Hematopoietic multipotent progenitor cell treated with erythropoietin and hydrocortisone succinate and interleukin-3 and kit ligand, for 4 days (in vitro differentiated cells): ENCODE measurements at regions not wholly inside any gene's neighbourhood (a gene's known extent, or its start where the extent isn't known, plus 50 kb on each side); places are given as distances from the start of the nearest gene placed in this dataset.
A peak's percentile ranks its signal among the peaks of the same experiment; 100 is the strongest.
"Not testable (repeated sequence)": the region's sequence is repeated elsewhere in the genome, so short reads cannot be mapped to it uniquely, and the experiment has no call there.

Source experiments
- DNase-seq: peaks from one replicate; pipeline ENCODE4 v3.0.0-alpha.2; 2015

DNA sequence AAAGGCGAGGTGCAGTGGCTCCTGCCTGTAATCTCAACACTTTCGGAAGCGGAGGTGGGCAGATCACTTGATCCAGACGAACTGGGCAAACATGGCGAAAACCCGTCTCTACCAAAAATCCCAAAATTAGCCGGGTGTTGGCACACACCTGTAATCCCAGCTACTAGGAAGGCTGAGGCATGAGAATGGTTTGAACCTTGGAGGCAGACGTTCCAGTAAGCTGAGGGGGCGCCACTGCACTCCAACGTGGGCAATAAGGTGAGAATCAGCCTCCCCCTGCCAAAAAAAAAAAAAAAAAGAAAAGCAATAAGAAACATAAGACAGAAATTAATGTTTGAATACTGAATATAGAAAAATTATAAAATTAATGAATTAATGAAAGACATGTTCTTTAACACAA is 928.7 kb downstream of the LRFN5 start:
- DNase-seq = no peak

DNA sequence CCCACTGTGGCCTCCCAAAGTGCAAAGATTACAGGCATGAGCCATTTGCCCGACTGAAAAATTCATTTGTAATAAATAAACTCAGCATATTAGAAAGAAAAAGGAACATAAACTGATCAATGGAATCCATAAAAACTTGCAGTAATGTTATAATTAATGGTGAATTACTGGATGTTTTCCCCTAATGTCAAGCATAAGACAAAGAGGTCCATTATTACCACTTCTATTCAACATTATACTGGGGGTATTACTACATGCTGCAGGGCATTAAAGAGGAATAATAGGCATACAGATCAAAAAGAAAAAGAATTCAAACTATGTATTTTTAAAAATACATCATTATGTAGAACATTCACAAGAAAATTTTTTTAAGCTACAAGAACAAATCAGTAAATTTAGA is 926.8 kb downstream of the LRFN5 start:
- no peak for DNase-seq

DNA sequence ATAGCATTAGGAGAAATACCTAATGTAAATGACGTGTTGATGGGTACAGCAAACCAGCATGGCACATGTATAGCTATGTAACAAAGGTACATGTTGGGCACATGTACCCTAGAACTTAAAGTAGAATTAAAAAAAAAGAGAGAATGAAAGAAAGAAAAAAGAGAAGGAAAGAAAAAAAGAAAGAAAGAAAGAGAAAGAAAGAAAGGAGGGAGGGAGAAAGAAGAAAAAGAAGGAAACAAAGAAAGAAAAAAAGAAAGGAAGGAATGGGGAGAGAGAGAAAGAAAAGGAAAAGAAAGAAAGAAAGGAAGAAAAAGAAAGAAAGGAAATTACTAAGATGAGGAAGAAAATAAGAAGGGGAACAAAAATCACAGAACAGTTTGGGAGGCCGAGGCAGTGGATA is 925.5 kb downstream of the LRFN5 start:
- no peak for DNase-seq

DNA sequence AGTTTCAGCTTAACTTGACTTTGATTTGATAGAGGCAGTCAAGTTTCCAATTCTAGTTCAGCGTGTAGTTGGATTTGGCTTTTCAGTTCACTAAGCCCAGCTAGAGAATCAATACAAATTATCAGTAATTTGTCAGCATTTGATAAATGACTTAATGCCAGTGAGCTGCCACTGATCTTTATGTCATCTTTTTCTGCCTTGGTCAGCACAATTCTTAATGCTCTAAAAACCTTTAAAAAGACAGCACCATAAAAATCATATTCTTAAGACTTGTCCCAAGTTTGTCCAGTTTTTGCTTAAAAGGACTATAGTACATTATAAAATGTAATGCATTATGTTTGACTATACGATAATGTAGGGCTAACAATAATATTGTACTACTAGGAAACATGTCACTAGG is 920.5 kb downstream of the LRFN5 start:
- DNase-seq = no peak

DNA sequence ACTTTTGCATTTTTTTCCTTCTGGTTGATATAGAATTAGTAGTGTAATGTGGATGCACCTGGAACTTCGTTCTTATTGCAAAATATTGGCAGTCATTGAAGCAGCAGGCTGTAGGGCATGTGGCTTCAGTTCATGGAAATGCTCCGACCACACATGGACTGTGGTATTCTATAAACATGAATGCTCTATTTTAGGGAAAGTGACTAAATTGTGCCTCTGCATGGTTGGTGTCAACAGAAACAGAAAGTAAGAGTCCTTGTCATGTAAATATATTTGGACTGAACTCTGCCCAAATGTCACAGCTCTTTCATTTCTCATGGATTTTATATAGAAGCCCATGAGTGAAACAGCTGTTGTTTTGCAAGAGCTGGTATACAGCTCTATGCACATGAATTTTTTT is 917.0 kb downstream of the LRFN5 start:
- no peak for DNase-seq

DNA sequence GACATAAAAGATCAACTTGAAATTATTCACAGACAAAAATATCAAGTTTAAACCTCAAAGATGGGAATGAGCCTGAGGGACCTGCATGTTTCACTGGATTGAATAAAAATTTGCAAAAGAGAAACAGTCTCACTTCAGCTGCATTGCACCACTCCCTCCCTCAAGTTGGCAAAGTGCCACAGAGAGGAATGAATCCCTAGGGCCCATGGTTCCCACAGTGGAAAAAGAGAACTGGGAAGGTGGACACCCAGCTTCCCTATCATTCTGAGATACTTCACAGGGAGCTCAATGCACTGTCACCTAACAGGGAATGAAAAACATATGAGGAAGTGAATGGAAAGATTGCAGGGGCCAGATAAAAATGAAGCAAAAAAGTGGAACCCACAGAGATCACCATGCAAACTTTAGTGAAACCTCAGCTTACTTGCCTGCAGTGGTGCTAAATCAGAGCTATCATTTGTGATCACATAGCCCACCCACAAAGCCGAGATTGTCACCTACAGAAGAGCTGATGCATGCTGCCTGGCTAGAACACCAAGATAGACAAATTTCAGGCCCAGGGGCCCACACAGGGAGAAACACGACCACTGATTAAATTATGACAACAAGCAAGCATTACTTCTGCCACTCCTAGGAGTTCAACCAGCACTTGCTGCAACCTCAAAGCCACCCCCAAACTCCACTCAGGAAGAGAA is 911.3 kb downstream of the LRFN5 start:
- peak; percentile 13 for DNase-seq

DNA sequence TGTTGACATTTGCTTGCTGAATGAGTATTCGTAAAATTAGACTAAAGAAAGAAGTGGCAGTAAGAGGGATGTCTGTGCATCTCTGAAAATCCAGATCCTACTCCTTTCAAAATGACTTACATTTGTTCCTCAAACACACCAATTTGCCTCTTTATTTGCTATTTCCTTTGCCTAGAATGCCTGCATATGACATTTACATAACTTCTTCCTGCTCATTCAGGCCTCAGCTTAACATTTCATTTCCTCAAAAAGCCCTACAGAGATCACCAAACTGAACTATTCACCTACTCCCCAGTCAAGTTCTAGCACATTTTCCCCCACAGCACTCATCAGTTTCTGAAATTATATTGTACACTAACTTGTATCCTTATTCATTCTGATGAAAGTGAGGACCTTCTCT is 907.2 kb downstream of the LRFN5 start:
- DNase-seq = no peak

DNA sequence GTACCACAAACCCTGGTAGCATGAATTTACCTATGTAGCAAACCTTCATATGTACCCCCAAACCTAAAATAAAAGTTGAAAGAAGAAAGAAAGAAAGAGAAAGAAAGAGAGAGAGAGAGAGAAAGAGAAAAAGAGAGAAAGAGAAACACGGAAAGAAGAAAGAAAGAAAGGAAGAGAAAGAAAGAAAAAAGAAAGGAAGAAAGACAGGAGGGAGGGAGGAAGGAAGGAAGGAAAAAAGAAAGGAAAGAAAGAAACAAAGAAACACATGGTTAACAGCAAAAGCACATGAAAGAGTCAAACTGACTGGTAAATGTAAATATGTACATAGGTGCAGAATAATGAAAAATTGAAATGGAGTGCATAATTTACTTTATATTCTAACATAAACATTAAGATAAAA is 903.4 kb downstream of the LRFN5 start:
- DNase-seq = no peak

DNA sequence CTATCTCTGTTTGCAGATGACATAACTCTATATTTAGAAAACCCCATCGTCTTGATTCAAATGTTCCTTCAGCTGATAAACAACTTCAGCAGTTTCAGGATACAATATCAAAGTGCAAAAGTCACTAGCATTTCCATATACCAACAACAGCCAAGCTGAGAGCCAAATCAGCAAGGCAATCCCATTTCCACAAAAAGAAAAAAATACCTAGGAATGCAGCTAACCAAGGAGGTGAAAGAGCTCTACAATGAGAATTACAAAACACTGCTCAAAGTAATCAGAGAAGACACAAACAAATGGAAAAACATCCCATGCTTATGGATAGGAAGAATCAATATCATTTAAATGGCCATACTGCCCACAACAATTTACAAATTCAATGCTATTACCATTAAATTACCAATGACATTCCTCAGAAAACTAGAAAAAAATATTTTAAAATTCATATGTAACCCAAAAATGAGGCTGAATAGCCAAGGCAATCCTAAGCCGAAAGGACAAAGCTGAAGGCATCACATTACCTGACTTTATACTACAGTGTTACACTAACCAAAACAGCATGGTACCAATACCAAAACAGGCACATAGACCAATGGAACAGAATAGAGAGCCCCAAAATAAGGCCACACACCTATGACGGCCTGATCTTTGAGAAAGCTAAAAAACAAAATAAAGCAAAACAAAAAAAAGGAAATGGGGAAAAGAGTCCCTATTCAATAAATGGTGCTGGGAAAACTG is 901.7 kb downstream of the LRFN5 start:
- peak; percentile 2 for DNase-seq

DNA sequence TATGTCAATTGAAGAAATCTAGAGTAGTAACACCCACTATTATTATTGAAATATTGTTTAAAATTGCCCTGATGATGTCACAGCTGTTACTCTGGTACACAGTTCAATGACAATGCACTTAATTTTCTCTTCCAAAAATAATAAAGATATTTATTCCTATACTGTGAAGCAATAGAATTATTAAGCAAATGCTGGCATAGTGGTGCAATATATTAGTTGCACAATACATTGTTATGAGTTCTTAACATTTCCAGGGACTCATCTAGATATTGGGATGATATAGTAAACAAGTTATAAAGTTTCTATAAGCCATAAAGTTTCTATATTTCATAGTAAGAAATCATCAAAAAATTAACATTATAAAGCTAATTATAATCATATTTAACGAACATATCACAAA is 897.8 kb downstream of the LRFN5 start:
- no peak for DNase-seq

DNA sequence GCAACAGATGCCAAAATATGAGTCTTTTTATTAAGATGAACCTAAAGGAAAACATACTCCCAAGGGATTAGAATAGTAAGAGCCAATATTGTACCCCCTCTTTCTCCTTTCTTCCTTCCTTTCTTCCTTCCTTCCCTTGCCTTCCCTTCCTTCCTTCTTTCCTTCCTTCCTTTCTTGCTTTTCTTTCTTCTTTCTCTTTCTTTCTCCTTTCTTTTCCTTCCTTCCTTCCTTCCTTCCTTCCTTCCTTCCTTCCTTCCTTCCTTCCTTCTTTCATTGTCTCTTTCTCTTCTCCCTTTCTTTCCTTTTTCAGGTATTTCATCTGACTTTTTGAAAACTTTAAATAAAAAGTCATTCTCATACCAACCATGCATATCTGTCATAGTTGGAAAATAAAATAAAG is 892.5 kb downstream of the LRFN5 start:
- no peak for DNase-seq

DNA sequence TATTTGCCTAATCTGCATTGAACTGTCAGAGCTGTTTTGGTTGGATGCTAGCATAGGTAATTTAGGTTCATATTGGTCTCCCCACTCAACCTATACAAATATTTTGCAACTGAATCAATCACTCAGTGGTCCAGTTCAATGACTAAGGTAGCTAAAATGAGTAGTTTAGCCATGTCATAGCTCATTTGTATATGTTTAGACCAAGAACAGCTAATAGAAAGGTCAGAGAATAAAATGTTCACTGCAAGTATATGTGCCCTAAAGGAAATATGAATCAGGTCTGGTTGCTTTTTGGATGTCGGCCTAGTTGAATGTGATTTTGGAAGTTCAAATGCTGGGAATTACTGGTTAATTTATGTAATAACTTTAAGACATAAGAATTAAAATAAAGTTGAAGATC is 883.9 kb downstream of the LRFN5 start:
- no peak for DNase-seq

DNA sequence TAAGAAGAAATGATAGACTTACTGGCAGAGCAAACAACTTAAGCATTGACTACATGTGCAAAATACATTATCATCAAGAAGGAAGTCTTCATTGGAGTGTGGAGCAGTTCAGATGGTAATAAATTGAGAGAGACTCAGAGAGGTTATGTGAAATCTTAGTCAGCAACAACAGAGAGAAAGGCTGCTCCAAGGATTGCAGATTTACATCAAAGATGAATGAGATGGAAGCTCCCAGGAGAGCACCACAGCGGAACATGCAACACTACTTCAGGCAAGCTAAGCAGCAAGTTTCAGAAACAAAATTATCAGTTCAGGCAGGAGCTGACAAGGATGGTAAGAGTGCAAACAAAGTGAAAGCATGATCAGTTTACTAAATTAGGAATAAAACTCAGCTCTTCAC is 882.3 kb downstream of the LRFN5 start:
- DNase-seq = no peak

DNA sequence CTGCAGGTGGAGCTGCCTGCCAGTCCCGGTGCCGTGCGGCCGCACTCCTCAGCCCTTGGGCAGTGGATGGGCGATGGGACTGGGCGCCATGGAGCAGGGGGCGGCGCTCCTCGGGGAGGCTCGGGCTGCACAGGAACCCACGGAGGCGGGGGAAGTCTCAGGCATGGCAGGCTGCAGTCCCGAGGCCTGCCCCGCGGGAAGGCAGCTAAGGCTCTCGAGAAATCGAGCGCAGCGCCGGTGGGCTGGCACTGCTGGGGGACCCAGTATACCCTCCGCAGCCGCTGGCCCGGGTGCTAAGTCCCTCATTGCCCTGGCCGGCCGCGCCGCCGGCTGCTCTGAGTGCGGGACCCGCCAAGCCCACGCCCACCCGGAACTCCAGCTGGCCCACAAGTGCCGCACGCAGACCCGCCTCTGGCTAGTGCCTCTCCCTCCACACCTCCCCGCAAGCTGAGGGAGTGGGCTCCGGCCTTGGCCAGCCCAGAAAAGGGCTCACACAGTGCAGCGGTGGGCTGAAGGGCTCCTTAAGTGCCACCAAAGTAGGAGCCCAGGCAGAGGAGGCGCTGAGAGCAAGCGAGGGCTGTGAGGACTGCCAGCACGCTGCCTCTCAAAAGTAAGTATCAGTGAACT is 875.8 kb downstream of the LRFN5 start:
- not testable (repeated sequence) for DNase-seq

DNA sequence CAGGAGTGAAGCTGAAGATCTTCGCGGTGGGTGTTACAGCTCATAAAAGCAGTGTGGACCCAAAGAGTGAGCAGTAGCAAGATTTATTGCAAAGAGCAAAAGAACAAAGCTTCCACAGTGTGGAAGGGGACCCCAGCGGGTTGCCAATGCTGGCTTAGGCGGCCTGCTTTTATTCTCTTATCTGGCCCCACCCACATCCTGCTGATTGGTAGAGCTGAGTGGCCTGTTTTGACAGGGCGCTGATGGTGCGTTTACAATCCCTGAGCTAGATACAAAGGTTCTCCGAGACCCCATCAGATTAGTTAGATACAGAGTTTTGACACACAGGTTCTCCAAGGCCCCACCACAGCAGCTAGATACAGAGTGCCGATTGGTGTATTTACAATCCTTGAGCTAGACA is 875.0 kb downstream of the LRFN5 start:
- DNase-seq = not testable (repeated sequence)

DNA sequence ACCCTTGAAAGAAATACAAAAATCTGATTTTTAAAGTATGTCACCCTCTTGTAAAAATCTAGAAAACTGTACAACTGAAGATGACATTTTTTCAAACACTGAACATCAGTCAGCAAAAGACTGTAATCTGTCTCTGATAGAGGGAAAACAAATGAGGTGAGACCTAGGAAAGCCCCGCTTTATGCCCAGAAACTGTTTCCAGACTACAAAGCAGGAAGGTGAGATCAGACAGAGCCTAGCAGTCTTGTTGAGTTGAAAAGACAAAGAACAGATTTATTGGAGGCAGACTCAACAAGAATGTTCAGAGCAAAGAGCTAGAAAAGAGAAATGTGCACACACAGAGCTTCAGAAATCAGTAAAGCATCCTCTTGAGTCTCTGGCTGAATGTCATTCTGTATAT is 873.6 kb downstream of the LRFN5 start:
- DNase-seq = no peak

DNA sequence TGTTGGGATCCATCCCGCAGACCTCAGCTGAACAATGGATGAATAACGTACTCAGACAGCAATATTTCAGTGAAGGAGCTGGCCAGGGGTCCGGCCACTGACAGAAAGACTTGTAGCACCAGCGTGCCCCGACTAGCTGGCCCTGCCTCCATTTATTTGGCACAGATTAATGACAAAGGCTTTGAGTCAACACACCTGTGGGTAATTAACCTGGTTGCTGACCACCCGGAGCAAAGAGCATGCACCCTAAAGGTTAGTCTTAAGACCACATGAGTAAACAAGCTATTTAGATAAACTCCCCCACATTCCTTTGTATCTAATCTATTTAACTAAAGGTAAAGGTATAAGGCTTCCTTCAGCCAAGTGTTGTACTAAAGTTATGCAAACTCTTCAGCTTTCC is 868.6 kb downstream of the LRFN5 start:
- DNase-seq = no peak

DNA sequence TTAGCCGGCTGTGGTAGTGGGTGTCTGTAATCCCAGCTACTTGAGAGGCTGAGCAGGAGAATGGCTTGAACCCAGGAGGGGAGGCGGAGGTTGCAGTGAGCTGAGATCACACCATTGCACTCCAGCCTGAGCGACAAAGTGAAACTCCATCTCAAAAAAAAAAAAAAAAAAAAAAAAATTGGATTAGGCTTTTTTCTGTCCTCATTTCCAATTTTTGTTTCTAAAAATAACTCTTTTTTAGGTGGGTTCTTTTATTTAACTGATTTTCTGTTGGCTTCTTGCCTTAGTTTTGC is 863.7 kb downstream of the LRFN5 start:
- no peak for DNase-seq

DNA sequence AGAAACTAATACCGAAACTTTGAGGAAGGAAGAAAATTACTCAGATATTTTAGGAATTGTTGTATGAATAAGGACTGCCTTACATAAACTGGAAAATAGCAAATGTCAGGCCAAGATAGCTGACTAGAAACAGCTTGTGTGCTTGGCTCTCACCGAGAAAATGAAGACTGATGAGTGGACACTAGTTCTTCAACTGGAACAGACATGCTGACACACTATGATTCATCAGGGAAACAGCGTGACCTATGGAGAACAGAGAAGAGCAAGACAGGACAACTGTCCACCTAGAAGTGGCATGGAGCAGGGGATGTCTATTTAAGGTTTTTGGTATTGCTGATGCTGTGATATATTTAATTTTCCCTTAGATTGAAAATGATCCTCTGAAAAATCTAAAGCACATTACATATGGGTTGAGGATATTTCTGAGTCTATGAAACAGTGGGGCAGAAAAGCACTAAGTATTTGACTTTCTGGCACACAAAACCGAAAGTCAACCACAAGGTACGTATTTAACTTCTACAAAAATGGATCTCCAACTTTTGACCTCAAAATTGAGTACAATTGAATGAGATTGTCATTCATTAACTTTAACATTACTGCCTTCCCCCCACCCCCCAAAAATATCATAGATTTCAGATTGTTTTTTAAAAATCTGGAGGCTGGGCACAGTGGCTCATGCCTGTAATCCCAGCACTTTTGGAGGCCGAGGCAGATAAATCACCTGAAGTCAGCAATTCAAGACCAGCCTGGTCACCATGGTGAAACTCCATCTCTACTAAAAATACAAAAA is 863.2 kb downstream of the LRFN5 start:
- DNase-seq = no peak

DNA sequence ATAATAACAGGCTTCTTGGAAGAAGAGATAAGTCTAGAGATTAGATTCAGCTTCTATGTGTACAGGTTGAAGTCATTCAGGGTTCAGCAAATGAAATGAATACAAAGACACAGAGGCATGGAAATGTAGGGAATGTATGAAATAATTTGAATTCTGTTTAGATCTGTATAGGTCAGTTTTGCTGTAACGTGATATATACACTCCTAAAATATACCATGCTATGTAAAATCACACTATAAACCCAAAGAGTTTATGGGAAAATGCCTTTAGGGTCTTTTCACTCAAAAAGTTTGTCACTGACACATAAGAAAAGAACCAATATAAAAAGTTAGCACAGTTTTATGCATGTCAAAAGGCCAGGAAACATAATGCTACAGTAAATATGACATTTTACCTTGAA is 854.0 kb downstream of the LRFN5 start:
- DNase-seq = no peak

DNA sequence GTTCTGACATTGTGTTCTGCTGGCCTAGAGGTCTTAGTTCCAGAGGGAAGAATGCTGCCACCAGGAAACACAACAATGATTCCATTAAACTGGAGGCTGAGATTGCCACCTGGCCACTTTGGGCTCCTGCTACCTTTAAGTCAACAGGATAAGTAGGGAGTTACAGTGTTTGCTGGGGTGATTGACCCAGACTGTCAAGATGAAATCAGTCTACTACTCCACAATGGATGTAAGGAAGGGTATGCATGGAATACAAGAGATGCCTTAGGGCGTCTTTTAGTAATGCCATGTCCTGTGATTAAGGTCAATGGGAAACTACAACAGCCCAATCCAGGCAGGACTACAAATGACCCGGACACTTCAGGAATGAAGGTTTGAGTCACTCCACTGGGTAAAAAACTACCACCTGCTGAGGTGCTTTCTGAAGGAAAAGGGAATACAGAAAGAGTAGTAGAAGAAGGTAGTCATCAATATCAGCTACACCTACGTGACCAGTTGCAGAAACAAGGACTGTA is 852.6 kb downstream of the LRFN5 start:
- DNase-seq = no peak

DNA sequence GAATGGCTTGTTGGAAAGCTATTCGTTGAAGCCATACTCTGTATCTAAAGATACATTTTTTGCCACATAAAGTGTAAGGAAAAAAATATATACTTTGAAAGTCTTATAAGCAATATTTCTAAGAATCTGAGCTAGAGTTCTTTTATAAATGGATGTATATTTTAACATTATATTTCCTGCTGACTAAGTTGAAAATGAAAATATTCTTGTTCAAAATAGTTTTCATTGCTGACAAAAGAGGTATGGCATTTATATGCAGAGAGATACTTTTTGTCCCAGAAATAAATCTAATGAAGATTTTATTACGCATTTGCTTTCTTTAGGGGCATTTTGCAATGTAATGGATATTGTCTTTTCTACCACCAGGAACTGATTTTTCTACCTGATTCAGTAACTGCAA is 834.9 kb downstream of the LRFN5 start:
- no peak for DNase-seq

DNA sequence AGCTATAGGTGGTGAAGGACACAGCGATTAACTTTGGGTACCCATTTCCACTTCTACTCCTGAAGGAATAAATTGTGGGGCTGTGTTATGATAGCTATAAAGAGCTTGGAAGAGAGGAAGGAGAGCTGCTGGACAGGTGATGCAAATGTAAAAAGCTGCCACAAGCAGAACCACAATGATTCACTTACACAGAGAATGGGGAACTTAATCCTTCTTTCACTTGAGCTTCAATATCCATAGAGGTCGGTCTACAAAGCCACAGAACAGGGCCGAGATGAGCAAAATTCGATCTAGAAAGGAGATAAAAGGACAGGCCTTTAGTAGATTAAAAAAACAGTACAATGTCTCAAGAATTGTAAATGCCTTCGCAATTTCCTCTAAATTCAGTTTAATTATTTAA is 831.1 kb downstream of the LRFN5 start:
- peak; percentile 41 for DNase-seq

DNA sequence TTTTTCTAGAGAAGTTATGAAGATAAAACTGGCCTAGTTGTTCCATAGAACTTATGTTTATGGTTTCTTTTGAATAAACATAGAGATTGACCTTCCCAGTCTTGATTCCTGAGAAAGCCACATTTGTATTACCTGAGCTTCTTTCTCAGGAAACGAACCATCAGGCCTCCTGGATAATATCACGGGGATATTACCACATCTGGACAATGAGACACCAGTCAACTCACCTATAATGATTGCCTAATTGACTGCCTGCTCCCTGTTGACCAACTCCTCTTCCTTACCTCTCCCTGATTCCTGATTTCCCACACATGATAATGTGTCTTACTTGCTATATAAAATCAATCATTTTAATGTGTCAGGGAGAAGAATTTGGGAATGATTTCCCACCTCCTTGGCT is 822.7 kb downstream of the LRFN5 start:
- DNase-seq = no peak
